ENCODE measurements at regions not wholly inside any gene's neighbourhood (a gene's known extent, or its start where the extent isn't known, plus 50 kb on each side); places are given as distances from the start of the nearest gene placed in this dataset.

- Histone ChIP-seq H3K4me3 (replicated peaks; ENCODE audit: insufficient read depth, low read length) (no peak overlapping the region), H3K27ac (replicated peaks) (no peak overlapping the region), H3K27me3 (ENCODE audit: insufficient read depth, poor library complexity, severe bottlenecking) (no peaks in the 10 kb centered on the region)
- DNase-seq (ENCODE audit: low read depth in 1 of 2, low spot score in 1 of 2) = no peak
- no peak for TF ChIP-seq SPI1 (IDR thresholded peaks at IDR 0.05; ENCODE audit: borderline replicate concordance, low read depth)
- TF ChIP-seq GABPA (IDR thresholded peaks at IDR 0.05; ENCODE audit: low read depth) = no peak
- no peak for TF ChIP-seq POLR2AphosphoS5 (IDR thresholded peaks at IDR 0.05; ENCODE audit: low read depth)
- TF ChIP-seq, protein P1, sequence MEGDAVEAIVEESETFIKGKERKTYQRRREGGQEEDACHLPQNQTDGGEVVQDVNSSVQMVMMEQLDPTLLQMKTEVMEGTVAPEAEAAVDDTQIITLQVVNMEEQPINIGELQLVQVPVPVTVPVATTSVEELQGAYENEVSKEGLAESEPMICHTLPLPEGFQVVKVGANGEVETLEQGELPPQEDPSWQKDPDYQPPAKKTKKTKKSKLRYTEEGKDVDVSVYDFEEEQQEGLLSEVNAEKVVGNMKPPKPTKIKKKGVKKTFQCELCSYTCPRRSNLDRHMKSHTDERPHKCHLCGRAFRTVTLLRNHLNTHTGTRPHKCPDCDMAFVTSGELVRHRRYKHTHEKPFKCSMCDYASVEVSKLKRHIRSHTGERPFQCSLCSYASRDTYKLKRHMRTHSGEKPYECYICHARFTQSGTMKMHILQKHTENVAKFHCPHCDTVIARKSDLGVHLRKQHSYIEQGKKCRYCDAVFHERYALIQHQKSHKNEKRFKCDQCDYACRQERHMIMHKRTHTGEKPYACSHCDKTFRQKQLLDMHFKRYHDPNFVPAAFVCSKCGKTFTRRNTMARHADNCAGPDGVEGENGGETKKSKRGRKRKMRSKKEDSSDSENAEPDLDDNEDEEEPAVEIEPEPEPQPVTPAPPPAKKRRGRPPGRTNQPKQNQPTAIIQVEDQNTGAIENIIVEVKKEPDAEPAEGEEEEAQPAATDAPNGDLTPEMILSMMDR (IDR thresholded peaks at IDR 0.05; ENCODE audit: insufficient read depth, low read length) = no peak
Observed at GRCh38 chr5:4228708-4229107, 633.1 kb downstream of the IRX1 start.

DNA sequence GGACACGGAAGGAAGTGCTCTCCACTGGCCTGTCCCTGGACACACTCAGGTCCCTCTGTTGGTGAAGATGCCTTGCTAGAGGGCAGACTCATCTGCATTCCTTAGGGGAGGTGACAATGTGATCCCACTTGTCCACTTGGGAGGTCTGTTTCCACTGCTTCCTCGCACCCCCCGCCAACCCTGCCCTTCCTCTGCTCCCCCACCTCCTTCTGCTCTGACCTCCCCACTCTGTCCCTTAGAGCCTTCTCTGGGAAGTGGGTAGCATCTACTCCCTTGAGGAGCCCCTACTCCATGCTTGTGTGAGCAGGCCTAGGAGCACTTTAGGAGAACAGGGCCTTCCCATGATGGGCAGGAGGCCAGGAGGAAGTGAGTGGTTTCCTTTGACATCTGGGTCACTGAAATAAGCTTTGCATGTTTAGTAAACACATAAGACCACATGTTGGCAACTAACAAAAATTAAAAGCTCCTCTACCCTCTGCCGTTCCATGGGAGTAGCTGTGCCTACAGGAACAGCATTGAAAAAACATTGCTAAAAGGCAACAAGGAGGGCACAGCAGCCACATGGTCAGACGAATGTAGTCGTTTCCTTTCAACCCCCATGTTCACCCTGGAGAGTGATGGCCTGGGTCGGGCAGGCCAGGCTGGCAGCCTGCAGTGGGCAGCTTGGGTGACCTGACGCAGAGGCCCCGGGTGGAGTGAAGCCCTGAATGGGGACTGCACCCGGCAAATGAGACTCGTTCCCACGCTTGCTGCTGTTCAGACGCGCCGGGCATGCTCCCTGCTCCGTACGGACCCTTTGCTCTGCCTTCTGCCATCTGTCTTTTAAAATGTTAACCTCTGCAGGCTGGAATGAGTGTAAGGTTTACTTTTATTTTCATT, 634.0 kb downstream of the IRX1 start:
- Histone ChIP-seq H3K27me3 (ENCODE audit: insufficient read depth, poor library complexity, severe bottlenecking) (no peaks in the 10 kb centered on the region), H3K27ac (replicated peaks) (no peak overlapping the region), H3K4me3 (replicated peaks; ENCODE audit: insufficient read depth, low read length) (no peak overlapping the region)
- DNase-seq (ENCODE audit: low read depth in 1 of 2, low spot score in 1 of 2) = no peak
- TF ChIP-seq, protein P1 (IDR thresholded peaks at IDR 0.05; ENCODE audit: insufficient read depth, low read length) = no peak
- no peak for TF ChIP-seq SPI1 (IDR thresholded peaks at IDR 0.05; ENCODE audit: borderline replicate concordance, low read depth)

- TF ChIP-seq, protein P1 (IDR thresholded peaks at IDR 0.05; ENCODE audit: insufficient read depth, low read length) = no peak
- TF ChIP-seq GABPA (IDR thresholded peaks at IDR 0.05; ENCODE audit: low read depth) (no peak), POLR2AphosphoS5 (IDR thresholded peaks at IDR 0.05; ENCODE audit: low read depth) (no peak), SPI1 (IDR thresholded peaks at IDR 0.05; ENCODE audit: borderline replicate concordance, low read depth) (no peak)
- TF ChIP-seq, protein P2, sequence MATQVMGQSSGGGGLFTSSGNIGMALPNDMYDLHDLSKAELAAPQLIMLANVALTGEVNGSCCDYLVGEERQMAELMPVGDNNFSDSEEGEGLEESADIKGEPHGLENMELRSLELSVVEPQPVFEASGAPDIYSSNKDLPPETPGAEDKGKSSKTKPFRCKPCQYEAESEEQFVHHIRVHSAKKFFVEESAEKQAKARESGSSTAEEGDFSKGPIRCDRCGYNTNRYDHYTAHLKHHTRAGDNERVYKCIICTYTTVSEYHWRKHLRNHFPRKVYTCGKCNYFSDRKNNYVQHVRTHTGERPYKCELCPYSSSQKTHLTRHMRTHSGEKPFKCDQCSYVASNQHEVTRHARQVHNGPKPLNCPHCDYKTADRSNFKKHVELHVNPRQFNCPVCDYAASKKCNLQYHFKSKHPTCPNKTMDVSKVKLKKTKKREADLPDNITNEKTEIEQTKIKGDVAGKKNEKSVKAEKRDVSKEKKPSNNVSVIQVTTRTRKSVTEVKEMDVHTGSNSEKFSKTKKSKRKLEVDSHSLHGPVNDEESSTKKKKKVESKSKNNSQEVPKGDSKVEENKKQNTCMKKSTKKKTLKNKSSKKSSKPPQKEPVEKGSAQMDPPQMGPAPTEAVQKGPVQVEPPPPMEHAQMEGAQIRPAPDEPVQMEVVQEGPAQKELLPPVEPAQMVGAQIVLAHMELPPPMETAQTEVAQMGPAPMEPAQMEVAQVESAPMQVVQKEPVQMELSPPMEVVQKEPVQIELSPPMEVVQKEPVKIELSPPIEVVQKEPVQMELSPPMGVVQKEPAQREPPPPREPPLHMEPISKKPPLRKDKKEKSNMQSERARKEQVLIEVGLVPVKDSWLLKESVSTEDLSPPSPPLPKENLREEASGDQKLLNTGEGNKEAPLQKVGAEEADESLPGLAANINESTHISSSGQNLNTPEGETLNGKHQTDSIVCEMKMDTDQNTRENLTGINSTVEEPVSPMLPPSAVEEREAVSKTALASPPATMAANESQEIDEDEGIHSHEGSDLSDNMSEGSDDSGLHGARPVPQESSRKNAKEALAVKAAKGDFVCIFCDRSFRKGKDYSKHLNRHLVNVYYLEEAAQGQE (IDR thresholded peaks at IDR 0.05; ENCODE audit: insufficient replicate concordance, low read depth) = no peak
- Histone ChIP-seq H3K4me3 (replicated peaks; ENCODE audit: insufficient read depth, low read length) (no peak overlapping the region), H3K27me3 (ENCODE audit: insufficient read depth, poor library complexity, severe bottlenecking) (no peaks in the 10 kb centered on the region), H3K27ac (replicated peaks) (no peak overlapping the region)
- no peak for DNase-seq (ENCODE audit: low read depth in 1 of 2, low spot score in 1 of 2)
Observed at GRCh38 chr5:4230471-4230785, 634.8 kb downstream of the IRX1 start.

GRCh38 chr5:4230786-4231641, 635.4 kb downstream of the IRX1 start:
- TF ChIP-seq SPI1 (IDR thresholded peaks at IDR 0.05; ENCODE audit: borderline replicate concordance, low read depth) (no peak), GABPA (IDR thresholded peaks at IDR 0.05; ENCODE audit: low read depth) (no peak), POLR2AphosphoS5 (IDR thresholded peaks at IDR 0.05; ENCODE audit: low read depth) (no peak)
- TF ChIP-seq, protein P2 (IDR thresholded peaks at IDR 0.05; ENCODE audit: insufficient replicate concordance, low read depth) = no peak
- TF ChIP-seq, protein P1 (IDR thresholded peaks at IDR 0.05; ENCODE audit: insufficient read depth, low read length) = no peak
- Histone ChIP-seq H3K27me3 (ENCODE audit: insufficient read depth, poor library complexity, severe bottlenecking) (no peaks in the 10 kb centered on the region), H3K4me3 (replicated peaks; ENCODE audit: insufficient read depth, low read length) (no peak overlapping the region), H3K27ac (replicated peaks) (no peak overlapping the region)
- DNase-seq (ENCODE audit: low read depth in 1 of 2, low spot score in 1 of 2) = no peak
